T-helper 2 cell (primary cell): ENCODE measurements at regions not wholly inside any gene's neighbourhood (a gene's known extent, or its start where the extent isn't known, plus 50 kb on each side); places are given as distances from the start of the nearest gene placed in this dataset.

Experiments used
- DNase-seq, 5 experiments: peaks; one replicate each; pipeline versions ENCODE4 v3.0.0 to v3.0.0-alpha.2; 2012 to 2022

DNA sequence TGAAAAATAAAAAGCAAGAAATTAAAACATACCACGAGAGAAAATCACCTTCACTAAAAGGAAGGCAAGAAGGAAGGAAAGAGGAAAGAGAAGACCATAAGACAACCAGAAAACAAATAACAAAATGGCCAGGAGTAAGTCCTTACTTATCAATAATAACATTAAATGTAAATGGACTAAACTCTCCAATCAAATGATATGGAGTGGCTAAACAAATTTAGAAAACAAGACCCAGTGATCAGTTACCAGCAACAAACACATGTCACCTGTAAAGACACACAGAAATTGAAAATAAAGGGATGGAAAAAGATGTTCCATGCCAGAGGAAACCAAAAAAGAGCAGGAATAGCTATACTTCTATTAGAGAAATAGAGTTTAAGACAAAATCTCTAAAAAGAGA is 85.0 kb upstream of the SLC38A4 start:
- DNase-seq = no peak

GRCh38 chr12:46914336-46914735 is 88.5 kb upstream of the SLC38A4 start:
- no peak for DNase-seq

DNA sequence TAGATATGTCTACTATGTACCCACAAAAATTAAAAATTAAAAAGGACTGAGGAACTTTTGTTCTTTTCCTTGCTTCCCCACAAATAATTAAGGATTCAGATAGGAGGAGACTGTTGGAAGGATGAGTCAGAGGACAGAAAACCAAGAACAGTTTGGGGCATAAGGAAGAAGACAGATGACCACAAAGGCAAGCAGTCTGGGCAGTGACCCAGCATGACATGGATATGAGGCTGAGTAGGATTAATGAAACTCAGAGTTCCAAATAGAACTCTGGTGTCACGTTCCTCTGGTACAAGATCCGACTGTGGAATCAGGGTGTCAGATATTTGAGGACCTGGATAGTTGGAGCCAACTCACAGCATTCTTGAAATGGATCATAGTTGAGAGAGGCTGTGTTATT is 89.3 kb upstream of the SLC38A4 start:
- no peak for DNase-seq

GRCh38 chr12:46915836-46916235 is 90.0 kb upstream of the SLC38A4 start:
- no peak for DNase-seq

DNA sequence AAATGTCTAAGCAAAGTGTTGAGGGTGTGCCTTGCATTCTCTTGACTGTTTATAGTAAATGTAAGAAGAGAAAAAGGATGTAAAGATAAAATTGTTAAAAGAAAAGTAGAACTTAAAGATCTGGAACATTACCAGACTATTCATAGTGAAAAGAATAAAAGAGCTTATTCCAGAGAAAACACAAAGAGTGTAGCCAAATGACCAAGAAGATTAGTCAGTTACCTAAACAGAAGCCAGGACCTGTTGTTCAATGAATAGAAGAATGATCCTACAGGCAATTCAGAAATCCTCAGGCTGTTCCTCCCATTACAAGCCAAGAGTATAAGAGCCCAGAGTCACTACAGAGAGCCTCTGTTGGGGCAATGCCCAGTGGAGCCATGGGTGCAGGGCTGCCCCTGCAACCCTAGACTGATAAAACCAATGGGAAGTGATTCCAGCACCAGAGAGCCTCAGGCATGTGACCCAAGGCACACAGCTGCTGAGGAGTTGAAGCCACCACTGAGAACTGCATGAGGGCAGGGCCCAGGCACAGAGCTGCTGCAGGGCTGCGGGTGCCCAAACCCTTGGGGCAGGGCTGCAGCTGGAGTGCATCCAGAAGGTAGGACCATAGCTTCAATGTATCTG is 91.1 kb upstream of the SLC38A4 start:
- no peak for DNase-seq

- DNase-seq = no peak
Measured at GRCh38 chr12:46917821-46918220, 92.0 kb upstream of the SLC38A4 start.

DNA sequence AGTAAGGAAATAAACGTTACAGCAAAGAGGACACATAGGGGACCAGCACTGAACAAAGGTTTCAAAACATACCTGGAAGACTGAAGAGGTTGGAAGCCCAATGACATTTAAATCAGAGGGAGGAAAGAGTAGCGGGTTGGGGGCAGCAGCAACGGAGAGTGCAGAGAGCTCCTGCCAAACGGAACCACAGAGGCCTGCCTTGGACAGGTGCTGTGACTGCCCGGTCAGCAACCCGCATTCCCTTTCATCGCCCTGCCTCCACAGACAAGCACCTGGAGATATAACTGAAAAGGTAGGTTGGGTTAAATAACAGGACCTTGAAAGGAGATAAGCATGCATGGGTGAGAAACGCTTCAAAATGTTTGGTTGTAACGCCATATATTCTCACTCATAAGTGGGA is 92.8 kb upstream of the SLC38A4 start:
- no peak for DNase-seq

DNA sequence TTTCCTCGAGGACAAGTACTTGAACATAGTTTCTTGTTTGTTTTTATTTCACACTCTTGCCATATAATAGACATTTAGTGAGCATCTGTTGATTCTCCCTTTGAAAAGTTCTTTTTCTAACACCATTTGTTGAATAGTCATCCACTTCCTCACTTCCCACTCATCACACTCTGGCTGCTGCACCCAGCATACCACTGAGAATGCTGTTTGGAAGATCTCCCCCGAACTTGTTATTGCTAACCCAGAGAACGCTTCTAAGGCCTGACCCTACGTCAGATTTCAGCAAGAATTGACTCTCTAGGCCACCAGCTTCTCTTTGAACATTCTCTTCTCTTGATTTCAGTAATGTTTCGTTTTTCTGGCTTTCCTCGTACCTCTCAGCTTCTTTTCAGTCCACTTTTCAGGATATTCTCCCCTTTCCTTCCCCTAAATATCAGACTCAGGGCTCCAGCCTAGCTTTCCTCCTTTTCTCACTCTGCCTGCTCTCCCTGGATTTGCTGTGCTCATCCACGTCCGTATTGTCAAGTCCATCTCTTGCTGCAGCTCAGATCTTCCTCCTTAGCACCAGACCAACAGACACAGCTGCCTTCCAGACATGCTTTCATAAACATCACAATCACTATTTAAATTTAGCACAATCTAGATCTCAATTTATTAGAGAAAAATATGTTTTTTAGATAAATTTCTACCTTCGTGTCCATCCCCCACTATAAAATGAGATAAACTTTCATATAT is 94.0 kb upstream of the SLC38A4 start:
- DNase-seq = no peak

DNA sequence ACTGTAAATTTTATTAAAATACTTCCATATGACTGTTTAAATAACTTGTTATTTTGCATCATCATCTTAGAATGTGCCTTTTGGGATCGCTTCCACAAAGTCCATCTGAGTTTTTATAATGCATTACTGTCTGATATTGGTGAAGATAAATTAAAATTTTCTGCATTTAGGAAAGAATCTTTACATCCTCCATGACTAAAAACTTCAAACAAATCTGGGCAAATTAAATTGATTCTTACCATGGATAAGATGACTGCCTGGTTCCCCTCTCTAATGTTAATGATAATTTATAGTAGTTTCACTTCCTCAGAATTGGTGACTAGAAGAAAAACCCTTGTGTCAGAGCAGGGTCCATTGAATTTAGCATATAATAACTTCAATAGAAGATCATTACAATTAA is 94.7 kb upstream of the SLC38A4 start:
- DNase-seq = no peak

DNA sequence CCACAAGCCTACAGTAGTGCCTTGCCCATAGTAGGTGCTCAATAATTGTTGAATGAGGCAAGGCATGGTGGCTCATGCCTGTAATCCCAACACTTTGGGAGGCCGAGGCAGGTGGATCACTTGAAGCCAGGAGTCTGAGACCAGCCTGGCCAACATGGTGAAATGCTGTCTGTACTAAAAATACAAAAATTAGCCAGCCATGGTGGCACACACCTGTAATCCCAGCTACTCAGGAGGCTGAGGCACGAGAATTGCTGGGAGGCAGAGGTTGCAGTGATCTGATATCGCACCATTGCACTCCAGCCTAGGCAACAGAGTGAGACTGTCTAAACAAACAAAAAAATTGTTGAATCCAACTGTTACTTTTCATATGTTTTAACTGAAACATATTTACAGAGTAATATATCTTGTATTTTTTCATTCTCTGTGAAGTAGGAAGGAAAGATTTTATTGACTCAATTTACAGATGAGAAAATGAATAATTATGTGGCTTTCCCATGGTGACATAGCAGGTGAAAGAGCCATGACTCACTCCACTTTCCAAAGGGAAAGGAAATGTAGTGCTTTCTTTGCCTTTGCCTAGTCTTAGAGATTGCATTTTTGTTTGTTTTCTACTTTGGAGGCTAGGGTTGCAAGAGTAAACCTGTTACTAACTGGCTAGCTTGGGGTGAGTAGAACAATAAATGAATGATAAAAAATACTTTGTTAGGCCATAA is 95.4 kb upstream of the SLC38A4 start:
- DNase-seq = no peak

DNA sequence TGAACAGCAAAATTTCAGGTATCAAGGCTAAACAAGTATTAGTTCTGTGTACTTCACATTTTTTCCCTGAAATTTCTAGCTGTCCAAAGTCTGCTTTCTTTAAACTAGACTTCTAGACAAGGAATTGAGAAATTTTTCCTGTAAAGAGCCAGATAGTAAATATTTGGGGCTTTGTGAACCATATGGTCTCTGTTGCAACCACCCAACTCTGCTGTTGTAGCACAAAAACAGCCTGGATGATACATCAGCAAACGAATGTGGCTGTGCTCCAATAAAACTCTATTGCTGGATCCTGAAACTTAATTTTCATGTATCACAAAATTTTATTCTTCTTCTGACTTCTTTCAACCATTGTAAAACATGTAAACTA is 96.0 kb upstream of the SLC38A4 start:
- DNase-seq = no peak

- peak in 1 of 5 experiments; percentile 2 for DNase-seq
Measured at GRCh38 chr12:46926526-46926925, 100.7 kb upstream of the SLC38A4 start.

DNA sequence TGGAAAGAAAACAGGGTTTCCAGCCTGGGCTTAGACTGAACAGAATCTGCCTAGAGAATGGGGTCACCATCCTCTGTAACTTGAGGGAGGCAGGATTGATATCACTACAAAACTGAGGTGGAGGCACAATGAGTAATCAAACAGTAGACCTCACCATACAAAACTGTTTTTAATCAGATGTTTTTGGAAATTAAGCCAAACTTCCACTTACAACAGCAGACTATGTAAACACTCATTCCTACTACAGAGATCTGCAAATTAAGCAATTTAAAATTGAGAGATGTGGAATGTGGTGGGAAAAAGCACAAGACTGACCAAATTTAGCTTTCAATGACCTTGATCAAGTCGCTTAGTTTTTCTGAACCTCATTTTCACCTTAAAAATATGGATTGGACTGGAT is 104.3 kb upstream of the SLC38A4 start:
- DNase-seq = no peak

DNA sequence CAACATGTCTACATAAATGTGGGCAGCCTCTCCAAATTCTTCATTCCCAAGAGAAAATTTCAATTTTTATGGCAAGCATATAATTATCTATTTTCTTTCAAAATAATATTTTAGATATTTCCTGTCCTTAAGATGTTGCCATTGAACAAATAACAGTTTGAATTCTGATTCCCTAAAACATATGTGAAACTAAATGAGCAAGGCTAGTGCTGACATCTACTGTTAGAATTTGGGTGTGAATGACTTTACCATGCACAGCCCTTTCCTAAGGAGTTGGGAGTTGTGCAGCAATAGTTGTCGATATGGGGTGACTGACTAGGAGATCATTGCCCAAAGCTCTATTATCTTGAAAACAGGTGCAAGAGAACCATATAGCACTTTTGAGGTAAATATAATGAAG is 108.2 kb upstream of the SLC38A4 start:
- DNase-seq = peak in 1 of 5 experiments; percentile 9

GRCh38 chr12:46934374-46935111 is 108.7 kb upstream of the SLC38A4 start:
- DNase-seq = no peak

DNA sequence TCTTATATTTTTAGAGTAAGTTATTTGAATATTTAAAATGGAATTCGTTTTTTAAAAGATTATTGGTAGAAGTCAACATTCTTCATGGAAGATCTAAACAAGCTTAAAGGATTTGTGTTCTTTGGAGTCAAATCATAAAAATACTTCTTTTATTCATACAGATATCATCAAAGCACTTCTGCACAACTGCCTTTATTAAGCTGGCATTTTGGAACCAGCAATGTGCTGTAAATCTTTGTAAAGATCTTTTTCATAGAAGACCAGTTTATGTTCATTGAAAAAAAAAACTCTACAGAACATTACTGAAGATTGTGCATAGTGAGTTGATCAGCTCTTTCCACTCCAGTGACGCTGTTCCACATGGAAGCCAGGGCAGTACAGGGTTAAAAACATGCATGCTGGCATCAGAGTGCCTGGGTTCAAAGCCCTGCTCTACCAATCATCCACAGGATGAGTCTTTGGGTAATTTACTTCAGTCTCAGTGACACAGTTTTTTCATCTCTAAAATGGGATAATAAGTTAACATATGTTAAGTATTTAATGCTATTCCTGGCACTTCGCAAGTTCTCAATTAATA is 109.6 kb upstream of the SLC38A4 start:
- no peak for DNase-seq

- DNase-seq = no peak
Measured at GRCh38 chr12:46936042-46936441, 110.2 kb upstream of the SLC38A4 start.

DNA sequence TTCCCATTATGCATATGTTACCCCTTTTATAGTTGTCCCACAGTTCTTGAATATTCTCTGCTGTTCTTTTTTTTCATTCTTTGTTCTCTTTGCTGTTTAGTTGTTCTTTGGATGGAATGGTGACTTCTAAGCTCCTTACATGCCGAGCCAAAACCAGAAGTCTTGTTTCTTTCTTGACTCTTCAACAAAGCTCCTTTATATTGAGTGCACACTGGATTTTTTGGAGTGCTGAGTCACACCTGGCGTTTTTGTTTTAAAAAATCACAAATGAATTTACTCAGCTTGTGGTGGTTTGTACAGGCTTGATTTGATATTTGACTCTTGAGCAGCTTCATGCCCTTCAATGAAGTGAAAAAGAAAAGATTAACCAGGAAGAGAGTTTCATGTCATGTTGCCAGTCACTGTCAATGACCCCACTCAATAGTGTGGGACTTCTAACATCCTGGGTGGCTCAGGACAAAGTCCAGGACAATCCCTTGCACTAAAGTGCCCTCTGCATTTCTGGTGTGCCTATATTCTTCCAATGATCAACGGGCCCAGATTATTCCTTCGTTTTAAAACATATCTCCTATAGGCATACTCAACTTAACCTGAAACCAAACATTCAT is 112.4 kb upstream of the SLC38A4 start:
- DNase-seq = no peak

DNA sequence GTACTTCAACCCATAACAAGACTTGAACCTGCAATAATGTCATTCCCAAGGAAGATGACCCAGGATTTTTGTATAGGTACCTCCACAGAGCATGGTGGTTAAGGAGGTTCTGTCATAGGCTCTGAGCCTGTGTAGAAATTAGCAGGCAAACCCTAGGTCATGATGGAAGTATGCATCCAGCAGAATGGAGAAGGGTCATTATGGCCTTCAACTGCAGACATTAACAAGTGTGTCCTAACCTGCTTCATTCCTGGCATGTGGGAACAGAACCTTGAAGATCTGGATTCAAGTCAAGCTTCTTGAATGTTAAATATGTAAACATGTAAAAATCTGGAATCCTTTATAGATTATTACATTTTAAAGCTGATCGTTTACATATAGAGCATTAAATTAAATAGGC is 116.2 kb upstream of the SLC38A4 start:
- no peak for DNase-seq

- DNase-seq = no peak
Measured at GRCh38 chr12:46942579-46942978, 116.8 kb upstream of the SLC38A4 start.

- DNase-seq = no peak
Measured at GRCh38 chr12:46944088-46944487, 118.3 kb upstream of the SLC38A4 start.

DNA sequence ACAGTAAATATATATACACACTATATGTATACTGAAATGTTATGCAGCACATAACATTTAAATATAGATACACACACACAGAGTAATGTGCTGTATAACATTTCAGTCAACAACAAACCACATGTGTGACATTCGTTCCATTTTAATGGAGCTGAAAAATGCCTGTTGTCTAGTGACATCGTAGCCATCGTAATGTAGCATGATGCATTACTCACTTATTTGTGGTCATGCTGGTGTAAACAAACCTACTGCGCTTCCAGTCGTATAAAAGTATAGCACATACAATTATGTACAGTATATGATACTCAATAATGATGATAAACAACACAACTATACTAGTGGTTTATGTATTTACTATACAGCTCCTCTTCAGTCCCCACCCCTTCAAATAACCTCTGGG is 119.0 kb upstream of the SLC38A4 start:
- DNase-seq = no peak

GRCh38 chr12:46945591-46945990 is 119.8 kb upstream of the SLC38A4 start:
- DNase-seq = no peak
